Muscle of leg (tissue), 3 donors: ENCODE measurements at regions not wholly inside any gene's neighbourhood (a gene's known extent, or its start where the extent isn't known, plus 50 kb on each side); places are given as distances from the start of the nearest gene placed in this dataset.
A peak's percentile ranks its signal among the peaks of the same experiment; 100 is the strongest.
"Not testable (repeated sequence)": the region's sequence is repeated elsewhere in the genome, so short reads cannot be mapped to it uniquely, and the experiment has no call there.

Experiments used
- DNase-seq: peaks from one replicate; pipeline ENCODE4 v3.0.0; 2013
- H3K27ac ChIP-seq: one replicate; pipeline ENCODE4 v1.5.1; 2013; ENCODE audit warnings: mild to moderate bottlenecking, low read length, control low read depth
- H3K27me3 ChIP-seq: one replicate; pipeline ENCODE4 v1.6.1; 2013; ENCODE audit warnings: low read length; ENCODE audit not compliant: control insufficient read depth, insufficient read depth
- H3K36me3 ChIP-seq: one replicate; pipeline ENCODE4 v1.6.1; 2013; ENCODE audit warnings: low read length; ENCODE audit not compliant: control insufficient read depth, insufficient read depth
- H3K4me1 ChIP-seq: one replicate; pipeline ENCODE4 v1.6.1; 2013; ENCODE audit warnings: low read length; ENCODE audit not compliant: control insufficient read depth, insufficient read depth
- H3K4me3 ChIP-seq: one replicate; pipeline ENCODE4 v1.5.1; 2013; ENCODE audit warnings: low read length, control low read depth
- H3K9me3 ChIP-seq: replicated peaks from 2 replicates; pipeline ENCODE4 v1.6.1; 2013; ENCODE audit warnings: low read depth, low read length; ENCODE audit not compliant: control insufficient read depth
- WGBS: methylation state at CpG from one replicate; pipeline ENCODE4 v1.1.5; 2013; ENCODE audit warnings: missing lambda C conversion rate; ENCODE audit not compliant: insufficient coverage; 5-methylcytosine and 5-hydroxymethylcytosine counted together

- H3K4me3 ChIP-seq, H3K27me3 ChIP-seq, H3K27ac ChIP-seq, H3K4me1 ChIP-seq, DNase-seq, H3K9me3 ChIP-seq, H3K36me3 ChIP-seq: not testable (repeated sequence)
- 97% methylated on average over 11 of the region's 53 CpGs for WGBS
Measured at GRCh38 chr1:176396604-176397395, 66.2 kb upstream of the PAPPA2 start.

GRCh38 chr1:176391621-176392020, 71.4 kb upstream of the PAPPA2 start:
- WGBS: 70% methylated on average over 2 of the region's 2 CpGs
- Histone ChIP-seq H3K4me1 (no peaks in the 10 kb centered on the region), H3K36me3 (no peaks in the 10 kb centered on the region), H3K27ac (no peak overlapping the region), H3K27me3 (no peaks in the 10 kb centered on the region), H3K9me3 (no peaks in the 10 kb centered on the region), H3K4me3 (no peak overlapping the region)
- DNase-seq: no peak

- no peaks in the 10 kb centered on the region for H3K4me1 ChIP-seq
- no peak overlapping the region for H3K4me3 ChIP-seq
- no peak for DNase-seq
- H3K27me3 ChIP-seq: no peaks in the 10 kb centered on the region
- H3K36me3 ChIP-seq: no peaks in the 10 kb centered on the region
- no peak overlapping the region for H3K27ac ChIP-seq
- no peaks in the 10 kb centered on the region for H3K9me3 ChIP-seq
Measured at GRCh38 chr1:176384841-176385240, 78.1 kb upstream of the PAPPA2 start.

- H3K4me3 ChIP-seq: no peak overlapping the region
- no peaks in the 10 kb centered on the region for H3K36me3 ChIP-seq
- no peaks in the 10 kb centered on the region for H3K9me3 ChIP-seq
- WGBS: no CpG with 5 or more reads among the region's 1 CpG
- no peaks in the 10 kb centered on the region for H3K27me3 ChIP-seq
- no peak for DNase-seq
- H3K4me1 ChIP-seq: no peaks in the 10 kb centered on the region
- no peak overlapping the region for H3K27ac ChIP-seq
Measured at GRCh38 chr1:176382163-176382562, 80.8 kb upstream of the PAPPA2 start.

GRCh38 chr1:176379626-176380339, 83.2 kb upstream of the PAPPA2 start:
- H3K27ac ChIP-seq: no peak overlapping the region
- no peaks in the 10 kb centered on the region for H3K27me3 ChIP-seq
- H3K4me3 ChIP-seq: no peak overlapping the region
- WGBS: 93% methylated on average over 3 of the region's 5 CpGs
- no peaks in the 10 kb centered on the region for H3K36me3 ChIP-seq
- no peak for DNase-seq
- H3K9me3 ChIP-seq: no peaks in the 10 kb centered on the region
- no peaks in the 10 kb centered on the region for H3K4me1 ChIP-seq

- H3K4me1 ChIP-seq: no peaks in the 10 kb centered on the region
- 8% methylated on average over 3 of the region's 7 CpGs for WGBS
- peak; percentile 80 for DNase-seq
Measured at GRCh38 chr1:176374967-176375569, 87.9 kb upstream of the PAPPA2 start.

GRCh38 chr1:176364236-176364905, 98.6 kb upstream of the PAPPA2 start:
- no peaks in the 10 kb centered on the region for H3K36me3 ChIP-seq
- H3K27me3 ChIP-seq: no peaks in the 10 kb centered on the region
- no peaks in the 10 kb centered on the region for H3K9me3 ChIP-seq
- WGBS: 43% methylated on average over 6 of the region's 7 CpGs
- H3K4me3 ChIP-seq: no peak overlapping the region
- H3K4me1 ChIP-seq: no peaks in the 10 kb centered on the region
- DNase-seq: no peak
- H3K27ac ChIP-seq: no peak overlapping the region

More at GRCh38 chr1:176374967-176375569, 87.9 kb upstream of the PAPPA2 start:
- H3K27ac ChIP-seq: no peak overlapping the region
- no peaks in the 10 kb centered on the region for H3K36me3 ChIP-seq
- H3K27me3 ChIP-seq: no peaks in the 10 kb centered on the region
- no peaks in the 10 kb centered on the region for H3K9me3 ChIP-seq
- H3K4me3 ChIP-seq: no peak overlapping the region

- H3K27me3 ChIP-seq, H3K27ac ChIP-seq, H3K4me1 ChIP-seq, H3K36me3 ChIP-seq, H3K4me3 ChIP-seq, DNase-seq: not testable (repeated sequence)
- peaks cover 10% of the 10 kb centered on the region for H3K9me3 ChIP-seq
- 92% methylated on average over 20 of the region's 42 CpGs for WGBS
Measured at GRCh38 chr1:176349135-176349715, 113.8 kb upstream of the PAPPA2 start.

GRCh38 chr1:176341656-176342055, 121.3 kb upstream of the PAPPA2 start:
- Histone ChIP-seq H3K9me3 (peaks cover 8% of the 10 kb centered on the region), H3K36me3 (no peaks in the 10 kb centered on the region), H3K27ac (no peak overlapping the region), H3K4me3 (no peak overlapping the region), H3K4me1 (no peaks in the 10 kb centered on the region), H3K27me3 (no peaks in the 10 kb centered on the region)
- no CpG with 5 or more reads among the region's 3 CpGs for whole genome bisulfite sequencing
- DNase-seq: no peak

- H3K36me3 ChIP-seq: no peaks in the 10 kb centered on the region
- H3K27me3 ChIP-seq: no peaks in the 10 kb centered on the region
- H3K27ac ChIP-seq: no peak overlapping the region
- 73% methylated on average over 6 of the region's 6 CpGs for WGBS
- H3K4me1 ChIP-seq: no peaks in the 10 kb centered on the region
- H3K9me3 ChIP-seq: no peaks in the 10 kb centered on the region
- DNase-seq: no peak
- no peak overlapping the region for H3K4me3 ChIP-seq
Measured at GRCh38 chr1:176338877-176339276, 124.1 kb upstream of the PAPPA2 start.
